GM18861 (cell line): ENCODE measurements at regions not wholly inside any gene's neighbourhood (a gene's known extent, or its start where the extent isn't known, plus 50 kb on each side); places are given as distances from the start of the nearest gene placed in this dataset.
"Not testable (repeated sequence)": the region's sequence is repeated elsewhere in the genome, so short reads cannot be mapped to it uniquely, and the experiment has no call there.

ENCODE experiments used
- ATAC-seq: cut with Tn5 transposase; IDR thresholded peaks from one replicate; pipeline ENCODE4 v1.9.1; 2021; ENCODE audit not compliant: unreplicated experiment

DNA sequence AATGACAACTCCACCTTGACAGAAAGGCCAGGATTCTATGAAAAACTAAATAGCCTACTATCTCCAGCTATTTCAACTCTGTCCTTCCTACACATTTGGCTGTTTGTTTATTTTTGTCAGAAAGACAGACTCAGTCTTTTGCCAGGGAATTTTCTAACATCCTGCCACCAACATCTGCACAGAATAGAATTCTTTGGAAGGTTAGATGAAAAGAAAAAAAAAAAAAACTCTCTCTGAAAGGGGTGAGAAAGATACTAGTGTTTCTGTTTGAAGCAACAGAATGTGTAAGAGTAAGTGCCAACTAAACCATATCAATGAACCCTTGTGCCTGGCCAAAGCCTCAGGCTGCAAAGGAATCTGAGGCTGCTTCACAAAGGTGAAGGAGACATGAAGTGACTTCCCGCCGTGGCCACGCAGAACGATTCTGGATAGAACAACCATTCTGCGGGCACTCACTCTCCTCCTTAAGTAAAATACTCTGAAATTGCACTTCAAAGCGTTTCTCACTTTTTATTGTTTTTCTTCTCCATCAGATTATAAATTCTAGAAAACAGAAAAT, 498.2 kb downstream of the IRS2 start:
- ATAC-seq, result no peak

DNA sequence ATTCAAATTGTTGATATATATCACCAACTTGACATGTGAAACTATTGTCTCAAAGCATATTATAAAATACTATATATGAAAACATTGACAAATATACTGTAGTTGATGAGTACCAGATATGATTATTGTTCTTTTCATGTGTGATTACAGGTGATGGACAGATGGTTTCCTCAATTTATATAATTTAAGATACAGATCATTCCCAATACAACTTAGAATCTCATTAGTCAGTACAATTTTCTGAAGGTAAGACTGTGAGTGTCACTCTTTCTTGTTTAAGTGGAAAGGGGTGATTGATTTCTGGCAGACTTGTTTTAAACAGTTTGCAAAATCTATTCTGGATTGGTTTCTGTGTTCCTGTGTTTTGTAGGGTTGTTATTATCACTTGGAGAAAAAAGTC, 498.8 kb downstream of the IRS2 start:
- ATAC-seq, result no peak

DNA sequence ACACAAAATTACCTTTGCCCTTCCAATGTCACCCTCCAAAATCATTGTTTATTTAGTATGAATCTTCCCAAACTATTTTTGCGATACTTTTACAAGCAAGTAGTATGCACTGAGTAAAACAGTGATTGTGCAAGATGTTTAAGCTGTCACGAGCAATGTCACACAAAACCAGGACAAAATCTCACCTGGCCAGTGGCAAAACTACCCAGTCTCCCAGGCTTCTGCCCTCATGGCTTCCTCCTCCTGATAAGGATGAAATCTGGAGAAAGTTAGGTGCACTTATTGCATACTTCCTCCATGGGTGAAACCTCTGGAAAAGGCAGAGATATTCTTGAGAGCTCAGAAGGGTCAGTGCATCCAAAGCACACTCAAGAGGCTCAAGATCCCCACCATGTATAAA, 500.8 kb downstream of the IRS2 start:
- ATAC-seq, result no peak

DNA sequence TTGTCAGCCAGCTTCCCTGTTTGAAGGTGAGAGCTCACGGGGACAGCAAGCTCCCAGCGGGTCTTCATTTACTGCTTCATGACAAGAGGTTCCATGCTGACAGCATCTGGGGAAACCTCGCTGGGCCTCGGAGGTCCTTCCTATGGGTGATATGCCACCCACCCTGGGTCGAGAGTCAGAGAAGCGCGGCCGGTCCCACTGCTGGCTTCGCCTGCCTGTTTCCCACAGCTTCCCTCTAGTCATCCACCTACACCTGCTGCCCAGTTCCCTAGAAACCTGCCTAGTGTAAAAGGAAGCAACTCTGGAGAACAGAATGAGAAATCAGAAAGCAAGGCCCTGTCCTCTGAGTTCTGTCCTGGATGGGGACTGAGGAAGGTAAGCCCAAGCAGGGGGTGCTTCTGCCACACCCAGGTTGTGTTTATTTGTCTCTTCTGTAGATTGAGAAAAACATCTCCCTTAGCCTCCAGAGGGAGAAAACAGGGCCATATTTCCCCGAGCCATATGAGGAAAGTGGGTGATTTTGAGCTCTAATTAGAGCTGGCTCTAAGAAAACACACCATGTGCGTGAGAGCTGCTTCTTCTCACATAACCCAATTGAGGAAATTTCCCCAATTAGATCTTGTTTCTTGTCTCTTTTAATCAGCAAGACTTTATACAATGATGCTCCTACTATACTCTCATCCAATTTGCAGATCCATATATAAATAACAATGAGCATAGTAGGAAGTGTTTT, 504.3 kb downstream of the IRS2 start:
- ATAC-seq, result no peak

DNA sequence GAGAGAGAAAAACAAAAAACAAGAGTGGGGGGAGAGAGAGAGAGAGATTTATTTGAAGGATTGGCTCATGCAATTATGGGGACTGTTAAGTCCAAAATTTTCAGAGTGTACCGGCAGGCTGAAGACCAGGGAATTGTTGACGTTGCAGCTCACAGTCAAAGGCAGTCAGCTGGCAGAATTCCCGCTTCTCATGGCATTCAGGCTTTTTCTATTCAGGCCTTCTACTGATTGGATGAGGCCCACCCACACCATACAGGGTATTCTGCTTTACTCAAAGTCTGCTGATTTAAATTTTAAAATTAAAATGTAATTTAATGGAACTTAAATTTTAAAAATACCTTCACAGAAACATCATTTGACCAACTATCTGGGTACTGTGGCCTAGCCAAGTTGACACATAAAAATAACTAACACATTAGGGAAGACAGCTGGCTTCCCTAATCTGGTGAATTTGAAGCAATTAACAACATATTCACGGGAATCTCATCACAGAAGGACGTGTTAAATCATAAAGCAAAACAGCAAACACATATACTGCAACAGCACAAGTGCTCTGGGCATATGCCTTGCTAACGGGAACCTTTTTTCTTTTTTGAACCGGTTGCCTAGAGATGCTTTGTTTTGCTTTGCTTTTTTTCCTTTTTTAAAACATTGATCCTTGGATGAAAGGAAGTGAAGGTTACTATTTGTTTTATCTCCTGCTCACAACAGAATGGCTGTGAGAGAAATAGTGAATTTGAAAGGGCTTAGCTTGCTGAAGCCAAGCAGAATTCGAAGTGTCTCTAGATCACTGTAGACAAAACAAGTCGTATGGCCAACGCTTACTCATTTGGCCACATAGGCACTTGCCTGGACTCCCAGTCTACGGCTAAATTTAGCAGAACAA, 505.1 kb downstream of the IRS2 start:
- no peak for ATAC-seq

DNA sequence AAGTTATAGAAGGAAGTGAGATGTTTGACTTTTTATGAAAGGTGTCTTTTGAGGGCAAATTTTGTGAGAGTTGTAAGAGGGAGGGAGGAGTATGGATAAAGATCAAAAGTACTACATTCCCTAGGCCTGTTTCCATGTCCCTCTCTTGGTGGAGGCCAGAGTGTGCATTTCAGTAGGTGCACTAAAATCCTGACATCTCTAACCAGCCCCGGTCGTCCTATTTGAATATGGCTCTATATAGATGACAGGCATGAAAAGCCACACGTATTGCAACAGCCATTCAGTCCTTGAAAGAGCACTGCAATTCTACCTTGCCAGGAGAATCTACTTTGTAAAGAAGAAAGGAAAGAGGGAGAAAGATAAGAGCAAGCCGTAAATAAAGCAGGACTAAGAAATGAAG, 510.1 kb downstream of the IRS2 start:
- no peak for ATAC-seq

DNA sequence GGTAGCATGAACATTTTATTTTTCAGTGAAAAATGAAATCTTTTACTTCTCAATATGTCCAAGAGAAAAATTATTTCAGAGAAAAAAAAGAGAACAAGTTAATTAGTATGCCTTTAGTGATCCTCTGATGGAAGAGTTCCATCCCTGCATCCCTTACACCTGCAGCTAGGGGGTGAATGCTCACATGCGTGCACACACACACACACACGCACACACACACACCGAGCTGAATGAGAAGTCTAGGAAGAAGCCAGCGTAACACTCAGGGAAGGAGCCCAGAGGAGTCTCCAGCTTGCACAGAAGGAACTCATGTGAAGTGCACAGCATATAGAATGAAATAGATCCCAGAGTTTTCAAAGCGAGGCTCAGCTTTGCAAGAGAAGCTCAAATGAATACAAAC, 510.5 kb downstream of the IRS2 start:
- no peak for ATAC-seq

DNA sequence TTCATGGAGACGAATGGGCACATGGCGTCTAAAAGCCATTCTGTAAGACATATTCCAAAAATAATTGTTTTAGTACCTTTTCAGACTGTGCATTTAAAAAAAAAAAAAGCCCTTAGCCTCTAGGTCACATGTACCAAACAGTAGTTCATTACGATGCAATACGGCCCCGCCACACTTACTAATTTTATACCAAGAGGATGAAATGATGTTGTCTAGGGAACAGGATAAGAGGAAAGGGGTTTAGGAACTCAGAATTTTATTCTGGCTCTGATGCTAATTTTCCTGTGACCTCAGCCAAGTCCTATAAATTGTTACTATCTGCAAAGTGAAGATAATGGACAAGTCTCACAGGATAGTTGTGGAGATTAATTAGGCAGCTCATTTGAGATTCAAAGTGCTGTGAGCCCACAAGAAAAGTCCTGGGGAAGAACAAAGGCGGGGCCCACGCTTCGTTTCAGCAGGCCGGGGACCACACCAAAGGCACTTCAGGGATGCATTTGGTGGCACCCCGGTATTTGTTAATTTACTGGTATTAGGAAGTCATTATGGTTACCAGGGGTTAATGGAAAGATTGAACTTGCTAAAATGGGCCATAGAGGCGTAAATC, 511.1 kb downstream of the IRS2 start:
- ATAC-seq, result no peak

DNA sequence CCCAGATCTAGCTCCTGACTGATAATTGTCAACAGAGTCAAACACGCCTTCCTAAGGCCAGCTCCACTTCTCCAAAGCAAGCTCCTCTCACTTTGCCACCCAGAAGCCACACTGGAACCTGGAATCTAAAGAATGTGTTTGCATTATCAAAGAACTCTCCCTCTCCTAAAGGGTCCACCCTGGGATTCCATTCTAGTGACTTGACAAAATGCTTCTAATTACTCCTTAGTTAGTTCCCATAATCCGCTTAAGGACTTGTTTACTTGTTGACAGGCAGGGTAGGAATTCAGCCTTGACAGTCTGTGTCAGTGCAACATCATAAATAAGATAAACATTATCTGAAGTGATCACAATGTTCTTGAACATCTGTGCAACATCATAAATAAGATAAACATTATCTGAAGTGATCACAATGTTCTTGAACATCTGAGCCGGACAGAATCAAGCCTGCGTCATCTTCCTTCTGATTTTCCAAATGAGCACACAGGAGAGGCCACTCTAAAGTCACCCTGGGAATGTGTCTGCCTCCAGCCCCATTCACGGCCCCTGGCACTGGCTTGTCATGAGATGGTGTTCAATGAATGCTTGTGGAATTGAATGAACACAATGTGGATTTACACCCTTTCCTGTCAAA, 512.1 kb downstream of the IRS2 start:
- no peak for ATAC-seq

DNA sequence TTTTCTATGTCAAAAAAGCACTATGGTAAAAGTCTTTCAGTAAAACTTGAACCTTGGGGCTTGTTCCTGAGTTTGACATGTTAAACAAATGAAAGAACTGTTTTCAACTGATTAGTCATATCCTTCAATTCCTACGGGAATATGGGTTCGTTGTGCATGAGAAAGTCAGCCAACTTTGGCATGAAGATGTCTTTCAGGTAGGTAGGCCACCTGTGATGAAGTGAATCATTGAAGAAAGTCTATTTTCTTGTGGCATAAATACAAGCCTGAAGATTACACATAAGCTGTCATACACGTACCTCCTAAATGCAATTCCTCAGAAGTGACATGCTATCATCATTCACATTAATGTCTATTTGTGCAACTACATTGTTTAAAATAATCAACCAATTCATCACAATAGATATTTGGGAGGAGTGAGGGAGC, 513.0 kb downstream of the IRS2 start:
- no peak for ATAC-seq

DNA sequence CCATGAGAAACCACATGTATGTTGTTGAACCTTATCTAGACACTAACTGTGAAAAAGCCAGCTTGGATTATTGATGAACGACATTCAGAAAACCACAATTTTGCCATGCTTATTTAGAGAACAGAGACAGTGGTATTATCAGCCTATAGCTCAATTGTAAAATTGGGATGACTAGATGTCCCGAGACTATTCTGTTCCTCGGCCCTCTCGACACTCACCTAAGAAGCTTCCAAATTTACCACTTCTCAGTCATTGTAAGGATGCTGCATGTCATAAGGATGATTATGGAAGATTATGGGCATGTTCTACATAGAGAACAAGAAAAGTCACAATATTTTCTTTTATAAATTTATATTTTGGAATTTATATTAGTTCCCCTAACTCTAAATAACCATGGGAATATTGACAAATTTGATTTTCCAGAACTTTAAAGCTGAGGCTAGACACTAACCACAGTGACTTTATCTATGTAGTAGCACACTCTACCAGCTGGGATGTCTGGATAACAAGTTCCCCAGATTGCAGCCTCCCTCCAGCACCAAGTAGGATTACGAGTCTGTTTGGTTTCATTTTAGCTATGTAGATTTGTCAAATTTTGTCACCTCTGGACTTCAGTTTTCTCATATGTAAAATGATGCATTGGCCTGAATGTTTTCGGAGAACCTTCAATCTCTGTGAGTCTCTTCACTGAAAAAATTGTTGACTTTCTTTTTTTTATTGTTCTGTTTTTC, 513.6 kb downstream of the IRS2 start:
- no peak for ATAC-seq

DNA sequence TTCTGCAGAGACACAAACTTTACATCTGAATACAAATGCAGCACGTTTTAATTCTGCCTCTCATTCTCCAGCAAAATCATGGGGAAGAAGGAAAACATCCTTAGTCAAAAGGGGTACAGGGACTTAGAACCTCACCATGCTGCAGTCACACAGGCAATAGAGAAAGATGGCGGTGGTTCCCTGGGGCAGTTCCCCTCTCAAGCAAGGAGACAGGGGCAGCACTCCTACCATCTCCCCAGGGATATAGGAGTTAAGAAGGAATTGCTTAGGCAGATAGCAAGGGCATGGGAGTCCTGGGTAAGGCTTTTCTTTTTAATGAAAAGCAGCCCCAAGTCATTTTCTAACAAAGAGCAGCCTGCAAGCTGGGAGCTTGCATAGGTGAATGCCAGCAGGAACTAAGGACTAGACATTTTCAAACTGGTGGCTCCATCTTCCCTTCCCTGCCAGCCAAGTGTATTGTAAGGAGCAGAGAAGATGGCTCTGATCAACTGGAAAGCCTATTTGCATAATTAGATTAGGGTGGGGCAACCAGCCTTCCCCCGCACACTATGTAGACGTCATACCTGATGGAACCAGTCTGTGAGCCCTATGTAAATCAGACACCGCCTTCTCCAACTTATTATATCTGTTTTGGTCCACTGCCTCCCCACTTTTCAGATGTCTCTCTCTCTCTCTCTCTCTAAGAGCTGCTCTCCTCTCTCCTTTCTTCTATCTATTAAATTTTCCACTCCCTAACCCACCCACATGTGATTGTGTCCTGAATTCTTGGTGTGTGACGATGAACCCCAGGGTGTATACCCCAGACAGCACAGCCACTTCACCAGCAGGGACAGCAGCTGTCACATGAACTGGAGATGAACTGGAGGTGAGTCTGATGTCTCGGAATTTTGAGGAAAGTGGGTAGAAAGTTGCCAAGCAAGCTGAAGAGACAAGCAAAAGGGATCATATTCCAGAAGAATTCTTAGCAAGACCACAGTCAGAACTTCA, 514.5 kb downstream of the IRS2 start:
- ATAC-seq, result no peak

DNA sequence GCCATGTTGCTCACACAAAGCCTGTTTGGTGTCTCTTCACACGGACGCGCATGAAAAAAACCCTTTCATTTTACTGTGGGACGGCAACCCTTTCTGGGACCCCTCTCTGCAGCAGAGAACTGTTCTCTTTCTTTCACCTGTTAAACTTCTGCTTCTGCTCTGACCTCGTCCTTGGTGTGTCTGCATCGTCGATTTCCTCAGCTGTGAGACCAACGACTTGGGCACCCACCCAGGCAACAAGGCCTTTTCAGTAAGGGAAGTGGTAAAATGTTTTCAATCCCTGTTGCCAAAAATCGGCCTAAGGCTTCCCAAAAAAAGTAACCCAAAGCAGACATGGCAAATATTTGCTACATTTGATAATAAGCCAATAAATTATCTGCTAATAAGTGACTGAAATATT, 515.3 kb downstream of the IRS2 start:
- ATAC-seq, result no peak

DNA sequence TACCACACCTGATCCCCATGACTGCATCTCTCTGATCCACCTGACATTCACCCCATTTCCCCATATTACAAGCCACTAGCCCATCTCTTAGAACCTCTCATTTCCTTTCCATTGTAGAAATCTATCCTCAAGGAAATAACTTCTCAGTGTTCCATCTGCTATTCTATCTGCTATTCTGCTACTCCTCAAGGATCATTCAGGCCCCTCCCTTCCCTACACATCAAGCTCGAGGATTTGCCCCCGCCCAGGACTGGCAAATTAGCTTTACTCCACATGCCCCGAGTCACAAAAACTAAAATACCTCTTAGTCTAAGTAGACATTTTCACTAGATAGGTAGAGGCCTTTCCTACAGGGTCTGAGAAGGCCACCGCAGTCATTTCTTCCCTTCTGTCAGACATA, 517.0 kb downstream of the IRS2 start:
- ATAC-seq, result not testable (repeated sequence)

DNA sequence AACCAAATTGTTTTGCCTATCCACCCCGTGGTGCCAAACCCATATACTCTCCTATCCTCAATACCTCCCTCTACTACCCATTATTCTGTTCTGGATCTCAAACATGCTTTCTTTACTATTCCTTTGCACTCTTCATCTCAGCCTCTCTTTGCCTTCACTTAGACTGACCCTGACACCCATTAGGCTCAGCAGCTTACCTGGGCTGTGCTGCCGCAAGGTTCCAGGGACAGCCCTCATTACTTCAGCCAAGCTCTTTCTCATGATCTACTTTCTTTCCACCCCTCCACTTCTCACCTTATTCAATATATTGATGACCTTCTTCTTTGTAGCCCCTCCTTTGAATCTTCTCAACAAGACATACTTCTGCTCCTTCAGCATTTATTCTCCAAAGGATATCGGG, 517.9 kb downstream of the IRS2 start:
- not testable (repeated sequence) for ATAC-seq

DNA sequence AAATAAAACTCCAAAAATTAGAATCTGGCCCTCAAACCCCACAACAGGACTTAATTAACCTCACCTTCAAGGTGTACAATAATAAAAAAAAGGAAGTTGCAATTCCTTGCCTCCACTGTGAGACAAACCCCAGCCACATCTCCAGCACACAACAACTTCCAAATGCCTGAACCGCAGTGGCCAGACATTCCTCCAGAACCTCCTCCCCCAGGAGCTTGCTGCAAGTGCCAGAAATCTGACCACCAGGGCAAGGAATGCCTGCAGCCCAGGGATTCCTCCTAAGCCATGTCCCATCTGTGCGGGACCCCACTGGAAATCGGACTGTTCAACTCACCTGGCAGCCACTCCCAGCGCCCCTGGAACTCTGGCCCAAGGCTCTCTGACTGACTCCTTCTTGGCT, 519.0 kb downstream of the IRS2 start:
- ATAC-seq, result not testable (repeated sequence)

DNA sequence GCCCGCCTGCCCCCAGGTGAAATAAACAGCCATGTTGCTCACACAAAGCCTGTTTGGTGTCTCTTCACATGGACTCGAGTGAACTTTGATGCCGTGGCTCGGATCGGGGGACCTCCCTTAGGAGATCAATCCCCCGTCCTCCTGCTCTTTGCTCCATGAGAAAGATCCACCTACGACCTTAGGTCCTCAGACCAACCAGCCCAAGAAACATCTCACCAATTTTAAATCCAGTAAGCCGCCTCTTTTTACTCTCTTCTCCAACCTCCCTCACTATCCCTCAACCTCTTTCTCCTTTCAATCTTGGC, 521.0 kb downstream of the IRS2 start:
- ATAC-seq, result not testable (repeated sequence)

DNA sequence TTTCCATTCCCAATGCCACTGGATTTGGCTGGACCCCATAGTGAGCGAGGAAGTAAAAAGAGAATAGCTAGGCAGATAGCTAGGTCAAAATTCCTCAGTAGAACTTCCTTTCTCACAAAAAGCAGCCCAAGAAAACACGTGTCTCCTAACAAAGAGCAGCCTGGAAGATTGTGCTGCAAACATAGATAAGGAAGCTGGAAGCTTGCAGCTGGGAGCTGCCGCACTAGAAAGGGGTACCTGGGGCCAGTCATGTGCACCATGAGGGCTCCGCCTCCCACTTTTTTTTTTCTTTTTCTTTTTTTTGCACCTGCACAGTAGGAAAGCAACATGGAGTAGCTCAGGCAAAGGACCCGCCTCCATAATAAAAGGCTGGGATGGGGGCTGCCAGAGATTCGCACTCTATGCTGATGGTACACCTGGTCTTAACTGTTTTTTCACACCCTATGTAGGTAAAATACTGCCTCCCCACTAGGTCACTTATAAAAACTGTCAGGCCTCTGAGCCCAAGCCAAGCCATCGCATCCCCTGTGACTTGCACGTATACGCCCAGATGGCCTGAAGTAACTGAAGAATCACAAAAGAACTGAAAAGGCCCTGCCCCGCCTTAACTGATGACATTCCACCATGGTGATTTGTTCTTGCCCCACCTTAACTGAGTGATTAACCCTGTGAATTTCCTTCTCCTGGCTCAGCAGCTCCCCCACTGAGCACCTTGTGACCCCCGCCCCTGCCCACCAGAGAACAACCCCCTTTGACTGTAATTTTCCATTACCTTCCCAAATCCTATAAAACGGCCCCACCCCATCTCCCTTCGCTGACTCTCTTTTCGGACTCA, 521.6 kb downstream of the IRS2 start:
- not testable (repeated sequence) for ATAC-seq

DNA sequence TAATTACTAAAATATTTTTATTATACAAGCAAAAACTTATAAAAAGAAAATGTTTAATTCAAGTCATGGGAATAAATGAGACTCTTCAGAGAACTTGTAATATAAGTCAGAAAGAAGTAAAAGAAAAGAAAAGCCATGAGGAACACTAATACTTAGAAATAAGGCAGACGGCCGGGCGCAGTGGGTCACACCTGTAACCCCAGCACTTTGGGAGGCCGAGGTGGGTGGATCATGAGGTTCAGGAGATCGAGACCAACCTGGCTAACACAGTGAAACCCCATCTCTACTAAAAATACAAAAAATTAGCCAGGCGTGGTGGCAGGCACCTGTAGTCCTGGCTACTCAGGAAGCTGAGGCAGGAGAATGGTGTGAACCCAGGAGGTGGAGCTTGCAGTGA, 528.6 kb downstream of the IRS2 start:
- not testable (repeated sequence) for ATAC-seq
